Uterus (tissue), 2 donors: ENCODE measurements at regions not wholly inside any gene's neighbourhood (a gene's known extent, or its start where the extent isn't known, plus 50 kb on each side); places are given as distances from the start of the nearest gene placed in this dataset.

Source experiments
- POLR2A ChIP-seq, 2 donors: fragments of 450-650 bp; IDR thresholded peaks; one replicate each; pipeline ENCODE4 v1.6.1; 2016; ENCODE audit warnings: antibody characterized with exemption in 2 of 2, mild to moderate bottlenecking in 1 of 2, moderate library complexity in 1 of 2
- TF ChIP-seq, protein P1 (sequence below), 4 experiments: fragments of 200-600 bp in 2 of 4; fragments of 450-650 bp in 2 of 4; sonication (generic) in 2 of 4; IDR thresholded peaks; one replicate each; pipeline ENCODE4 v1.5.1; 2016 to 2019; ENCODE audit warnings: antibody characterized with exemption in 4 of 4, mild to moderate bottlenecking in 2 of 4, moderate library complexity in 1 of 4

DNA sequence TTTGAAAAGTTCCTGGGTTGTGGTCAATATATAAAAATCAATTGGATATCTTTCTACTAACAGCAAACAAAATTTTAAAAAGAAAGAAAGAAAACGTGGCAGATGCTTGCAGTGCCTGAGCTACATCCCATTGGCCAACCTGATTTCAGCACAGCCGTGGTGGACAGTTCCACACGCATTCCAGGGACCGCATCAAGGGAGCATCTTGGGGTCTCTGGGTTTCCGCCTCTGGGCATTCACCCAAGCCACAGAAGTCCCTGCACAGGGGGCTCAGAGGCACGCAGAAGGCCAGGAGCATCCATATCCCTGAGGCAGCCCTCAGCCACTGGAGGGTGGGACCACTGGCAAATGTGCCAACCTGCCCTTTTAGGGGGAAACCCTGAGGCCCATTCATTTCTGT, 254.5 kb upstream of the RNF32 start:
- TF ChIP-seq, protein P1, sequence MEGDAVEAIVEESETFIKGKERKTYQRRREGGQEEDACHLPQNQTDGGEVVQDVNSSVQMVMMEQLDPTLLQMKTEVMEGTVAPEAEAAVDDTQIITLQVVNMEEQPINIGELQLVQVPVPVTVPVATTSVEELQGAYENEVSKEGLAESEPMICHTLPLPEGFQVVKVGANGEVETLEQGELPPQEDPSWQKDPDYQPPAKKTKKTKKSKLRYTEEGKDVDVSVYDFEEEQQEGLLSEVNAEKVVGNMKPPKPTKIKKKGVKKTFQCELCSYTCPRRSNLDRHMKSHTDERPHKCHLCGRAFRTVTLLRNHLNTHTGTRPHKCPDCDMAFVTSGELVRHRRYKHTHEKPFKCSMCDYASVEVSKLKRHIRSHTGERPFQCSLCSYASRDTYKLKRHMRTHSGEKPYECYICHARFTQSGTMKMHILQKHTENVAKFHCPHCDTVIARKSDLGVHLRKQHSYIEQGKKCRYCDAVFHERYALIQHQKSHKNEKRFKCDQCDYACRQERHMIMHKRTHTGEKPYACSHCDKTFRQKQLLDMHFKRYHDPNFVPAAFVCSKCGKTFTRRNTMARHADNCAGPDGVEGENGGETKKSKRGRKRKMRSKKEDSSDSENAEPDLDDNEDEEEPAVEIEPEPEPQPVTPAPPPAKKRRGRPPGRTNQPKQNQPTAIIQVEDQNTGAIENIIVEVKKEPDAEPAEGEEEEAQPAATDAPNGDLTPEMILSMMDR (IDR thresholded peaks at IDR 0.05), result no peak
- no peak for TF ChIP-seq POLR2A (IDR thresholded peaks at IDR 0.05)
